ENCODE measurements at regions not wholly inside any gene's neighbourhood (a gene's known extent, or its start where the extent isn't known, plus 50 kb on each side); places are given as distances from the start of the nearest gene placed in this dataset.
"Not testable (repeated sequence)": the region's sequence is repeated elsewhere in the genome, so short reads cannot be mapped to it uniquely, and the experiment has no call there.

DNA sequence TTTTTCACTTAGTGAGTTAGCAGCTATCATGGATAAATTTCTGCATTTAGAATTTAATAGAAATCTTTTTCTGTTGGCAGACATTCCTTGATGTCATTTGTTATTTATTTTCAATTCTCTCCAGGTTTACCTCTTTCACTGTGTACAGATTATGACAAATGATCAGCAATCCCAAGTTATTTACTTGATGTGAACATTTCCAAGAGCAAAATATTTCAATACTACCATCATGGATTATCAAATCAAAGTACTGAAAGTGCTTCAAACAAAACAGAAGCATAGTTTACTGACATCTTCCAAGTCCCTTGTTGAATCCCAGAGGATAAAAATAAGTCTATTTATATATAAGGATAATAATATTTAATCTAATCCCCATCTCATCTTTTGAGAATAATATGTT, 852.2 kb upstream of the CITED2 start:
- no peaks in the 10 kb centered on the region for H3K27me3 Mint-ChIP-seq
- no peaks in the 10 kb centered on the region for H3K9me3 Mint-ChIP-seq
- H3K27ac Mint-ChIP-seq = no peak overlapping the region
- no peaks in the 10 kb centered on the region for H3K36me3 Mint-ChIP-seq
- H3K4me1 Mint-ChIP-seq = no peaks in the 10 kb centered on the region
- DNase-seq = no peak
- H3K4me3 Mint-ChIP-seq = no peak overlapping the region
- CTCF ChIA-PET = no interaction called here

DNA sequence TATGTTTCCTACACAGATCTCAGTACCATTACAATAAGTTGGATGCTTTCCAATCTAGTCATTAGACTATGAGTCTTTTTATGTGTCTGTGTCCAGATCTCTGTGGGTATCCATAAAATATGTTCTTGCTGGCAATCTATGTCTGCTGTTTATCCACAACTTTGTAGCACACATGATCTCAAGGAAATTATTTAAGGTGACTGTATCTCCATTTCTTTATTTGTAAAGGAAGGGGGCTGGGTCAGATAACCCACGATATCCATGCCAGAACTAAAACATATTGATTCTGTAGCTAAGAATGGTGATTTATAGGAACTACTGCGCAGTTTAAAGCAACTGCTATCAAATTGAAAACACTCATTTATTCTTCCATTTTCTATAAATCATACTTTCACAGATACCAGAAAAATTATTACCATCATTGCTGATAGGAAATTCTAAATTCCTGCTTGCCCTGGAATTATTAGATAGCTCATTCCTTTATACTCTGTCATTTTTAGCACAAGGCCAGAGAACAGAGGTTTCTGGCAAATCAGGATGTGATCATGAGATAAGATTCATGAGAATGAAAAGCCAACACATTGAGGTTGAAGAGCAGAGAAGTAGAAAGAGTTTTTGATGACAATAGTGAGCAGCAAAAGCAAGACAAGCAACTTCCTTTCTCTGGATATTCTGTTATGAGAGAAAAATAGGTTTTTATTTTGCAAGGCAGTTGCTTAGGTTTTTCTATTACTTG, 851.4 kb upstream of the CITED2 start:
- H3K4me1 Mint-ChIP-seq = no peaks in the 10 kb centered on the region
- no peak overlapping the region for H3K4me3 Mint-ChIP-seq
- no peak overlapping the region for H3K27ac Mint-ChIP-seq
- no peak for DNase-seq
- H3K27me3 Mint-ChIP-seq = no peaks in the 10 kb centered on the region
- no peaks in the 10 kb centered on the region for H3K36me3 Mint-ChIP-seq
- CTCF ChIA-PET = no interaction called here
- no peaks in the 10 kb centered on the region for H3K9me3 Mint-ChIP-seq

DNA sequence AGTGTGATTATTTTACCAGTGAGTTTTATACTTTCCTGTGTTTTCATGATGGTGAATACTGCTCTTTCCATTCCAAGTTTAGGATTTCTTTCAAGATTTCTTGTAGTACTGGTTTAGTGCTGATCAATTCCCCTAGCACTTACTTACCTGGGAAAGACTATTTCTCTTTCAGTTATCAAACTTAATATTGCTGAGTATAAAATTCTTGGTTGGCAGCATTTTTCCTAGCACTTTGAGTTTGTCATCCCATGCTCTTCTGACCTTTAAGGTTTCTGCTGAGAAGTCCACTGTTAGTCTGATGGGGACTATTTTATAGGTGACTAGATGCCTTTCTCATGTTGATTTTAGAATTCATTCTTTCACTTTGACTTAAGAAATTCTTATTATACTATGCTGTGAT, 842.8 kb upstream of the CITED2 start:
- no peaks in the 10 kb centered on the region for H3K36me3 Mint-ChIP-seq
- CTCF ChIA-PET = no interaction called here
- no peak overlapping the region for H3K27ac Mint-ChIP-seq
- H3K9me3 Mint-ChIP-seq = peaks cover 8% of the 10 kb centered on the region
- H3K27me3 Mint-ChIP-seq = no peaks in the 10 kb centered on the region
- H3K4me1 Mint-ChIP-seq = no peaks in the 10 kb centered on the region
- no peak for DNase-seq
- no peak overlapping the region for H3K4me3 Mint-ChIP-seq

DNA sequence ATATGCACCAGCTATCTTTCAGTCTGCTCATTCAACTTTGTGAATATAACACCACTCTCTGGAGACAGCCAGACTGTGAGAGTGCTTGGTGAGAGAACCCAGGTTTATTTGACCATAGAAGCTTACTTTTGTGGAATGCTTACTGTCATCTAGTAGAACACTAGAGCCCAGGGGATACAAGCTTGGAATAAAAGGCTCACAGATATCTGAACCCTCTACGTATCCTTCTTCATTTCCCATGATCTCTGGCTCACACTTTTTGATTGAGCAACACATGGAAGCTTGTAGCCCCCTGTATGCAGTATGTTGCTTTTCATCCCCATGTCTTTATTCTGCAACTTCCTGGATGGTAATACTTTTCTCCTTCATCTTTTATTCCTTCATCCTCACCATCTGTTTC, 835.3 kb upstream of the CITED2 start:
- no peaks in the 10 kb centered on the region for H3K27me3 Mint-ChIP-seq
- no peaks in the 10 kb centered on the region for H3K36me3 Mint-ChIP-seq
- H3K9me3 Mint-ChIP-seq = no peaks in the 10 kb centered on the region
- CTCF ChIA-PET = interaction anchor here (0.6 kb wide), 1 partner anchor 50 kb away, joined by 3 read pairs; no protein-coding TSS in a partner anchor
- no peak for DNase-seq
- no peaks in the 10 kb centered on the region for H3K4me1 Mint-ChIP-seq
- no peak overlapping the region for H3K27ac Mint-ChIP-seq
- no peak overlapping the region for H3K4me3 Mint-ChIP-seq

DNA sequence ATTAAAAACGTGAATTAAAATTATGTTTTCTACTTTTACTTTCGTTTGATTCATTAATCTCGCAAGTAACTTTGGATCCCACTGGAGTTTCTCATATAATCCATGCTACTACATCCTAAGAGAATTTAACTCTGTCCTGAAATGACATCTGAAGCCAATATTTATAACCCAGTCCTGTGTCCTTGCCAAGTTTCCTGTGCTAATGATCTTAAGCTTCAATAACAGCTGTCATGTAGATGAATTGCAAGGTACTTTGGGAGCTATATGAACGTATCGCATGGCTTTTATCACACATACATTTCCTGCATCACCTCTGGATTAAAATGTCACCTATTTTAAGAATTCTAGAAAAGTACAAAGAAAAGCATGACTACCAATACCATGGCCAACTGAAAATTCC, 833.8 kb upstream of the CITED2 start:
- no peak for DNase-seq
- H3K9me3 Mint-ChIP-seq = no peaks in the 10 kb centered on the region
- no peaks in the 10 kb centered on the region for H3K4me1 Mint-ChIP-seq
- no peak overlapping the region for H3K4me3 Mint-ChIP-seq
- H3K27ac Mint-ChIP-seq = no peak overlapping the region
- H3K27me3 Mint-ChIP-seq = no peaks in the 10 kb centered on the region
- H3K36me3 Mint-ChIP-seq = no peaks in the 10 kb centered on the region
- CTCF ChIA-PET = no interaction called here

DNA sequence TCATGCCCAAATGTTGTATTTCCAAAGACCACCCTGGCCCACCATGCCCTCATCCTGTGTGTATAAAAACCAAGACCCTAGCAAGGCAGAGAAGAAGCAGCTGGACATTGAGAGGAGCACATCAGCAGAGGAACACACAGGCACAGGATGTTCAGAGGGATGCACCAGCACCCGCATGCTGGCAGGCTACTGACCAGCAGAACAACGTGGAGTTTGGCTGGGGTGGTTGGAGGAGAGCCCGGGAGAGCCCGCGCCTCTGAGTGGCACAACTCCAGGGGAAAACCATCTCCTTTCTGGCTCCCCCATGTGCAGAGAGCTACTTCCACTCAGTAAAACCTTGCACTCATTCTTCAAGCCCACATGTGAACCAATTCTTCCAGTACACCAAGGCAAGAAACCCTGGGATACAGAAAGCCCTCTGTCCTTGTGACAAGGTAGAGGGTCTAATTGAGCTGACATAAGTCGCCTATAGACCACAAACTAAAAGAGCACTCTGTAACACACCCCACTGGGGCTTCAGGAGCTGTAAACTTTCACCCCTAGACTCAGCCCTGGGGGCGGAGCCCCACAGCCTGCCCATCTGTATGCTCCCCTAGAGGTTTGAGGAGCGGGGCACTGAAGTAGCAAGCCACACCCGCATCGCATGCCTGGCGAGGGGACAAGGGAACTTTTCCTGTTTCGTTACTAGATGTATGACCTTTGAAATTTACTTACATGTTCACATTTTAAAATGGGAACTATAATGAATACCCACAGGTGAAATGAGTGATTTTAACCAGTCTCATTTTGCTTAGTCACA, 831.5 kb upstream of the CITED2 start:
- no peaks in the 10 kb centered on the region for H3K9me3 Mint-ChIP-seq
- no peak for DNase-seq
- H3K27me3 Mint-ChIP-seq = no peaks in the 10 kb centered on the region
- H3K27ac Mint-ChIP-seq = no peak overlapping the region
- no peak overlapping the region for H3K4me3 Mint-ChIP-seq
- CTCF ChIA-PET = no interaction called here
- no peaks in the 10 kb centered on the region for H3K36me3 Mint-ChIP-seq
- H3K4me1 Mint-ChIP-seq = no peaks in the 10 kb centered on the region

DNA sequence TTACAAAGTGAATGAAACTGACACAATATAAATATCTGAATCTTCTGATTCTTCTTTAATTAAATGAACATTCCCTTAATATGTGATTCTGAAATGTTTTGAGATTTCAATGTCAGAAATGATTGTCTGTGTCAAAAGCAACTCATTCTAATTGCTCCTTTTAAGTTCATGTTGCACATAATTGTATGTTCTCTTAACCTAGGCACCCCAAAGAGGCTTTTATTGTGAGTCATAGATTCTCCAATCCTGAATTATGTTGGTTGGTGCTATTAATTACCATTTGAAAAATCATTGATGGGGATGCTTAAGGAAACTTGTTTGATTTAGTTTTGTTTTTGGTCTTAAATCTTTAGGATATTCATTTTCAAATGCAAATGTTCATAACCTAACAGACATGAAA, 829.7 kb upstream of the CITED2 start:
- no peak for DNase-seq
- Mint-ChIP-seq H3K27me3 (no peaks in the 10 kb centered on the region), H3K4me3 (no peak overlapping the region), H3K27ac (no peak overlapping the region), H3K4me1 (no peaks in the 10 kb centered on the region), H3K9me3 (no peaks in the 10 kb centered on the region), H3K36me3 (no peaks in the 10 kb centered on the region)
- CTCF ChIA-PET = no interaction called here

DNA sequence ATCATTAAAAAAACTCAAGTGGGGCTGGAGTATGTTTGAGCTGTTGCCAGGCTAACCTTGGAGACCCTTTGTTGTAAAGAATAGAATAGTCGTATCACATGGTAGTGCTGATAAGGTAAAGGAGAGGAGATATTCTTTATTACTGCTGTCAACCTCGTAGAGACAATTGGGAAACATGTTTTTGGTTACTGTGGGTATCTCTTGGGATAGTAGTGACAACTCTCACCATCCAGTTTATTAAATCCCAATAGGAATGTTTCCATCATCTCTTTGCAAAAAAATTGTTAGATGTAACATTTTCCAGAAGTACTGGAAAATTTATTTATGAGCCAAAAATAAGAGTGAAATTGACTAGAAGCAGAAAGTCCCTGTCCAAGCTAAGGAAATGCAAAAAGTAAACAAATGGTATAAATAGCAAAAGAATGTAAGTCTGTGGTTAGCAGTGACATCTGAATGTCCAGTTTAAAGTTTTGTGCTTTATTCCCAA, 829.3 kb upstream of the CITED2 start:
- no peak for DNase-seq
- Mint-ChIP-seq H3K4me1 (no peaks in the 10 kb centered on the region), H3K36me3 (no peaks in the 10 kb centered on the region), H3K4me3 (no peak overlapping the region), H3K27me3 (no peaks in the 10 kb centered on the region), H3K27ac (no peak overlapping the region), H3K9me3 (no peaks in the 10 kb centered on the region)
- CTCF ChIA-PET = no interaction called here

DNA sequence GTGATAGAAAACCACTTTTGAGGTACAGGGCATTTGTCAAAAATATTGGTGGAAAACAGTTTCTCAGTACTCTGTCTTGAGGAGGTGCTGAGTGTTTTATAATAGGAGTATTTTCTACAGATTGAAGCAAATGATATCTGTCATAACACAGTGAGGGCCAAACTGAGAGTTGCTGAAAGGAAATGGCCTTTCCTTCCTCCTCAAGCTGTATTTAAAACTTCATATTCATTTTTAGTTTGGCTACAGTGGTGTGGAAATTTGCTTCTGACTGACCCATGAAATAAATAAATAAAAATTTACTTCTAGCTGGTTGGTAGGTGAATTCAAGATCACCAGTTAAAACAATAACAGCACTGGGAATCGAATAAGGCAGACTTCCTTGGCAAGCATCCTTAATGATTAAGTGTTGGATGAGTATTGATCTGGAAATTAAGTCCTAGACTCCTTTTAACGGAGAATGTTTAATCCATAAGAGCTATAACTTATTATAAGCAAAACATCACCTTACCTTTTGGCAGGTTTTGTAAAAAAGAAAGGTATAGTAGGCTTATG, 828.6 kb upstream of the CITED2 start:
- CTCF ChIA-PET = no interaction called here
- Mint-ChIP-seq H3K4me3 (no peak overlapping the region), H3K9me3 (no peaks in the 10 kb centered on the region), H3K36me3 (no peaks in the 10 kb centered on the region), H3K27me3 (no peaks in the 10 kb centered on the region), H3K4me1 (no peaks in the 10 kb centered on the region), H3K27ac (no peak overlapping the region)
- no peak for DNase-seq

DNA sequence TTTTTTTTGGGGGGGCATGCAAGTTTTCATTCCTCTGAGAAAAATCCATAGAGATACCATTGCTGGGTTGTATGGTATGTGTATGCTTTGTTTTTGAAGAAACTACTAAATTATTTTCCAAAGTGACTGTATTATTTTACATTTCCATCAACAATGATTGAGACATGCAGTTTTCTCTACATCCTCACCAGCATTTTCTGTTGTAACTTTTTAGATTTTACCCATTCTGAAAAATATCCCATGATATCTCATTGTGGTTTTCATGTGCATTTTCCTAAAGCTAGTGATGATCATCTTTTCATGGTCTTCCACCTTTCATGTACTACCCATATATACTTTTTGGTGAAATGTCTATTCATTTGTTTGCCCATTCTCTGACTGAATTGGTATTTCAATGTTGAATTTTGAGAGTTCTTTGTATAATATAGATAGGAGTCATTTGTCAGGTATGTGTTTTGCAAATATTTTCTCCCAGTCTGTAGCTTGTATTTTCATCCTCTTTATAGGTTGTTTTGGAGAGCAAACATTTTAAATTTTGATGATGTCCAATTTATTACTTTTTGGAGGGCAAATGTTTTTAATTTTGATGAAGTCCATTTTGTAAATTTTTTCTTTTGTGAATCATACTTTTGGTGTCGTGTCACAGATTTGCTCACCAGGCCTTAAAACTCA, 827.5 kb upstream of the CITED2 start:
- no peak for DNase-seq
- Mint-ChIP-seq H3K4me3 (no peak overlapping the region), H3K4me1 (no peaks in the 10 kb centered on the region), H3K27ac (no peak overlapping the region), H3K27me3 (no peaks in the 10 kb centered on the region), H3K36me3 (no peaks in the 10 kb centered on the region), H3K9me3 (no peaks in the 10 kb centered on the region)
- CTCF ChIA-PET = no interaction called here

DNA sequence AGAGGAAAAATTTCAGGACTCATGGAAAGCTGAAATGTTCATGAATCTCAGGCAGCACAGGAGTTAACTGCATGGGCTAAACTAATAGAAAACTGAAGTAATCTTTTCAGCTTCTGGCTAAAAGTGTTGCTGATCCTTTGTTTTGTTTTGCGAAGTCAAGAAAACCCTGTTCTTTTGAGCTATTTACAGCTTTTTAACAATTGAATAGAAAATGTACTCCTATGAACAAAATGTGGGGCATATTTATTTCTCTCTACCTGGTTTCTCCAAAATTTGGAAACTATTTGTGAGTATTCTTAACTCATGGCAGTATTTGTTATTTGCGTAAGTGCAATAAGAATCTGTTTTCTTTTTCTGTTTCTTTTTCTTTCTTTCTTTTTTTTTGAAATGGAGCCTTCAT, 818.8 kb upstream of the CITED2 start:
- CTCF ChIA-PET = no interaction called here

DNA sequence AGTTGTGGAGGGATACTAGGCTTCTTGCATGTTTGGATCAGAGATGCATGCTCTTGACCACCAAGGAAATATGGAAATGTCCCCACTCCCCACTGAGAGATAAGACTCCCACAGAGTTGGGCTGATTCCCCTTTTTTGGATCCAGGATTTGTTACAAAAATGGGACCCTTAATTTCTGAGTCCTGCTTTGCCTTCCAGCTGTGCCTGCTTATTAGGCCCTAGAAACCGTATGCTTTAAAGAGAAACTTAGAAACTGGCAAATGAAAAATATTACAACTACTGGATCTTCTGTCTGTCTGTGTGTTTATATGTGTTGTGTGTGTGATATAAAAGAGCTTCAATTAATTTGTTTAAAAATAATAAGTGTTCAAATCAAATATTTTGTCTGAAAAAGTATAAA, 817.6 kb upstream of the CITED2 start:
- H3K36me3 Mint-ChIP-seq = no peaks in the 10 kb centered on the region
- CTCF ChIA-PET = no interaction called here

More for the DNA sequence above, 818.8 kb upstream of the CITED2 start:
- Mint-ChIP-seq H3K27me3 (no peaks in the 10 kb centered on the region), H3K4me3 (no peak overlapping the region), H3K27ac (no peak overlapping the region), H3K9me3 (peaks cover 6% of the 10 kb centered on the region), H3K36me3 (no peaks in the 10 kb centered on the region), H3K4me1 (no peaks in the 10 kb centered on the region)
- DNase-seq = no peak

DNA sequence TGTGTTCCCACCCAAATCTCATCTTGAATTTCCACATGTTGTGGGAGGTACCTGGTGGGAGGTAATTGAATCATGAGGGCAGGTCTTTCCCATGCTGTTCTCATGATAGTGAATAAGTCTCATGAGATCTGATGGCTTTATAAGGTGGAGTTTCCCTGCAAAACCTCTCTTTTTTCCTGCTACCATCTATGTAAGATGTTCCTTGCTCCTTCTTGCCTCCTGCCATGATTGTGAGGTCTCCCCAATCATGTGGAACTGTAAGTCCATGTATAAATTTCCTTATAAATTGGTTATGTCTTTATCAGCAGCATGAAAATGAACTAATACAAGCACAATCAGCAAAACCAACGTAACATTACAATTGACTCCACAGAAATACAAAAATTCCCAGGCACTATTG, 814.8 kb upstream of the CITED2 start:
- H3K9me3 Mint-ChIP-seq, H3K27me3 Mint-ChIP-seq, CTCF ChIA-PET, H3K4me1 Mint-ChIP-seq, DNase-seq, H3K36me3 Mint-ChIP-seq, H3K4me3 Mint-ChIP-seq, H3K27ac Mint-ChIP-seq: not testable (repeated sequence)

More for the DNA sequence above, 817.6 kb upstream of the CITED2 start:
- no peak for DNase-seq
- H3K4me1 Mint-ChIP-seq = no peaks in the 10 kb centered on the region
- H3K27me3 Mint-ChIP-seq = no peaks in the 10 kb centered on the region
- peaks cover 6% of the 10 kb centered on the region for H3K9me3 Mint-ChIP-seq
- no peak overlapping the region for H3K27ac Mint-ChIP-seq
- no peak overlapping the region for H3K4me3 Mint-ChIP-seq

DNA sequence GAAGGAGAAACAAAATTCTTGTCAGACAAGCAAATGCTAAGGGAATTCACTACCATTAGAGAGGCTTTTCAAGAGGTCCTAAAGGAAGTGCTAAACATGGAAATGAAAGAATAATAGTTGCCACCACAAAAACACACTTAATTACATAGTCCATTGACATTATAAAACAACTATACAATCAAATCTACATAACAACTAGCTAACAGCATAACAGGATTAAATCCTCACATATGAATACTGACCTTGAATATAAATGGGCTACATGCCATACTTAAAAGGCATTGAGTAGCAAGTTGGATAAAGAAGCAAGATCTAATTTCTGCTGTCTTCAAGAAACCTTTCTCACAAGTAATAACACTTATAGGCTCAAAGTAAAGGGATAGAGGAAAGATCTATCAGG, 811.5 kb upstream of the CITED2 start:
- peaks cover 4% of the 10 kb centered on the region for H3K9me3 Mint-ChIP-seq
- no peaks in the 10 kb centered on the region for H3K4me1 Mint-ChIP-seq
- no peak for DNase-seq
- no peak overlapping the region for H3K4me3 Mint-ChIP-seq
- H3K27me3 Mint-ChIP-seq = no peaks in the 10 kb centered on the region
- CTCF ChIA-PET = no interaction called here
- H3K36me3 Mint-ChIP-seq = no peaks in the 10 kb centered on the region
- H3K27ac Mint-ChIP-seq = no peak overlapping the region
